NCI-H510A (cell line): ENCODE measurements at regions not wholly inside any gene's neighbourhood (a gene's known extent, or its start where the extent isn't known, plus 50 kb on each side); places are given as distances from the start of the nearest gene placed in this dataset.

Experiments used
- DNase-seq: peaks from one replicate; lab custom pipeline; 2025; lab: John Stamatoyannopoulos, UW

DNA sequence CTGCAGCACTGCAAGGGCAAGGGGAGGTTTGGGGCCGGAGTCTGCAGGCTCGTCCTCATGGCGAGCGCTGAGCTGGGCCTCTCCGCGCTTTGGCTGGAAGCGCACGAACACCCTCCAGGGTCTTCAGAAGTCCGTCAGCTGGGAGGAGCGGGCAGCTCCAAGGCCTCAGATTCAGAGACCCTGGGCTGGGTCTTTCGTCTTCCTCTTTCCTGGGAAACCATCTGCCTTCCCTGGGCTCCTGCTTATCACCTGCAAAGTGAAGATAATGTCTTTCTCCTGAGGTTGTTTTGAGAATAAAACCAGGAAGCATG is 525.6 kb downstream of the BRD1 start:
- DNase-seq = no peak

- DNase-seq = no peak
Observed at GRCh38 chr22:49301398-49302149, 526.1 kb downstream of the BRD1 start.

- DNase-seq = no peak
Observed at GRCh38 chr22:49300951-49301397, 526.7 kb downstream of the BRD1 start.

DNA sequence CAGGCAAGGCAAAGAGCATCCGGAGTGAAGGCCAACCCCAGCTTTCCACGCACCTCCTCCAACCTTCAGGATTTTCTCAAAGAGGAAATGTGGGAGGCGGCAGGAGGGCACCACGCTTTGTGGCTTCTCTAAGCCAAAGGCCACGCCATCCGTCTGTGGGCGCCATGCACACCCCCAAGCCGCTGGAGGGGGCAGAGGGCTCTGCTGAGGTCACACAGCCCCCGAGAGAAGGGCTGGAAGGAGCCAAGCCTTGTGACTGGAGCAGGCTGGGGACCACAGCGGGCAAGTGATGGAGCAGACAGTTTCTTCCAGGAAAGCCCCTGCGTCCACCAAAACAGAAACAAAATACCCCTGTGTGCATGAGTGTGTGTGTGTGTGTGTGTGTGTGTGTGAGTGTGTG is 527.4 kb downstream of the BRD1 start:
- no peak for DNase-seq

GRCh38 chr22:49299821-49300231 is 527.8 kb downstream of the BRD1 start:
- DNase-seq = no peak

GRCh38 chr22:49298834-49299750 is 528.6 kb downstream of the BRD1 start:
- no peak for DNase-seq

DNA sequence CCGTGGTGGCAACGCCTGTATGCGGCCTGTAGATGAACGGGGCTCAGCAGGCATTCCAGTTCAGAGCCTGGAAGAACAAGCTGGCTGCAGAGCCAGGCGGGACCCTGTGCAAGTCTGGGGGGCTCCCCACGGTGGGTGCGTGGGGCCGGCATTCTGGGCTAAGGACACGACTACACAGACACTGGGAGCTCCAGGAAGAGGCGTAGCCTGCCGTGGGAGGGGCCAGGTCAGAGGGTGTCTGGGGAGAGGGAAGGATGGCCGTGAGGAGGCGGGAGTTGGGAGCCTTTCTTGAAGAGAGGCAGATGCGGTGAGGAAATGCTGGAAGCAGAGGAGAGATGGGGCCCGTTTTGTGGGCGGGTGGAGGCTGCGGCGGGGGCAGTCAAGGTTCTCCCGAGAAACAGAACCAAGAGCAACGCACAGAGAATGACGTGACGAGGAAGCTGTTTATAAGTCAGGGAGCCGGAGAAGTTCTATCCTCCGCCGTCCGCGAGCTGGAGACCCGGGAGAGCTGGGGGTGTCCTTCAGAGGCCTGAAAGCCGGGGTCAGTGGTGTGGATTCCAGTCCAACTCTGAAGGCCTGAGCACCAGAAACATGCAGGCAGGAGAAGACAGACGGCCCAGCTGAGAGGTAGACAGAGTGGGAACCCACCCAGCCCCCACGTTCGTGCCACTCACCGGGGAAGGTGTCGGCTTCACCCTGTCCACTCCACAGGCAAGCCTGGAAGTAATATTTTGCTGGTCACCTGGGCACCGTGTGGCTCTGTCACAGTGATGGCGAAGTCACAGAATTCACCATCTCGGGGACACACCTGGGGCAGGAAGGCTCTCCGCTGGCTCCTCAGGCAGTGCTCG is 529.6 kb downstream of the BRD1 start:
- DNase-seq = no peak

DNA sequence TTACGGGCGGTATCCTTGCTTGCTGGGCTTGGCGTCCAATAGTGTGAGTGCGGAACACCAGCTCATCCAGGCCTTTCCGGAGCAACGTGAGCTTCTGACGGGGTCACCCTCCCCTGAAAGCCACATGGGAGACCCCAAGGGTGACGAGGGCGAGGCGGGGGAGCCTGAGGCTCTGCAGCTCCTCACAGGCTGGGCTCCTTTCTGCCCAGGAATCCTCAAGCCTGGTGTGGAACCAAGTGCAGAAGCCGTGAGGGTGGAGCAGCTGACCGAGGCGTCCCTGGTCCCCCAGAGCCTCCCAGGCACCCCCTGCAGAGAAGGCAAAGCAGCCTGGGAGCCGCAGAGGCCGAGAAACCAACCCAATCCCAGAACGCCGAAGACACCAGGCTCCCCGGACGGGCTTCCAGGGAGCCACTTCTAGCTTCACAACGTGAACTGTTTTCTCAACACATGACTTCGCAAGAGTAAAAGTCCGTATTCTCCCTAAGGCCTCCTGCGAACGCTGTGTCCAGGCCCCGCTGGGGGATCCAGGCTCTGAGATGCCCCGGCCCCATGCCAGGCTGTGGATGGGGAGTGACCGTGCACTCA is 530.3 kb downstream of the BRD1 start:
- DNase-seq = no peak

- no peak for DNase-seq
Observed at GRCh38 chr22:49296561-49296960, 531.1 kb downstream of the BRD1 start.

- no peak for DNase-seq
Observed at GRCh38 chr22:49295851-49296560, 531.7 kb downstream of the BRD1 start.

GRCh38 chr22:49295465-49295743 is 532.3 kb downstream of the BRD1 start:
- DNase-seq = no peak

DNA sequence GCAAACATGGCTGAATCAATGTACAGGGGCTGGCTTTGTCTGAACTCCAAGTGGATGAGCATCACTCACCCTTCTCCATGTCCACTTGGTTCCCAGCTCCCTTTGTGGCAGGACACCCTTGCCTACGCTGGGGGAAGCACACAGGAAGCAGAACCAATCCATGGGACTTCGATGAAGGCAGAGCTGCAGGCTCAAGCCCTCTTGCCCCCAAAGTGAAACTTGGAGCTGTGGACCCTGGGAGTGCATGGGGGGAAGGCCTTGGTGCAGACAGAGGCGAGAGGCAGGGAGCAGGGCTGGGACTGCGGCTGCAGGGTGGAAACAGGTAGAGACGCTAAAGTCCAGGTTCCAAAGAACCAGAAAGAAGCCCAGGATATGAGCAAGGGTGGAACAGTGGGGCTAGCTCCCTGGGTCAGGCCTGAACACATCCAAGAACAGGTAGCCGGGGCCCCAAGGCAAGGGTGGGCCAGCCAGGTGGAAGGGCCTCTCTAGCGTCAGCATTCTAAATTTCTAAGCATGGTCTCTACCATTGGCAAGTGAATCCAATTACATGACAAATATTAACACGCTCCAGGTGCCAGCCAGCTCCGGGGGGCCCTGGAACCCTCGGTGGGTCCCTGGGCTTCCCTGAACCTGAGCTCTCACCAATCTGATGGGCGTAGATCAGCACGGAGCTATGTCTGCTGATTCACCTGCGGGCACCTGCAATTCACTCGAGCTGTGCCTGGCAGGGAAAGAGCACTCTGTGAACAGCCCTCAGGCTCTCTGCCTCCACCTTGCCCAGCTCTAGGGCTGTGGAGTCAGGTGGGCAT is 532.8 kb downstream of the BRD1 start:
- DNase-seq = no peak

GRCh38 chr22:49292909-49293308 is 534.8 kb downstream of the BRD1 start:
- no peak for DNase-seq

DNA sequence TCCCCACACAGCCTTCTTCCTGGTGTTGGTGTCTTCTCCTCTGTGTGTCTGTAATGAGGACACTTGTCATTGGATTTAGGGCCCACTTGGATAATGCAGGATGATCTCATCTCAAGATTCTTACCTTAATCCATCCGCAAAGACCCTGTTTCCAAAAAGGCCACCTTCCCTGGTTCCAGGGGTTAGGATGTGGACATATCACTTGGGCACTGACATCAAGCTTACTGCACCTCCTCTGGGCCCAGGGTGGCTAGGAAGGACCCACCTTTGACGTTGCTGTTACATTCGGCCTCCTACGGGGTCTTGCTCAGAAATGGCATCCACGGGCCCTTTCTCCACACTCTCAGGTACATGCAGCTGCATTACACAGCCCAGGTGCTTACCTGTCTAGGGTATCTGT is 535.9 kb downstream of the BRD1 start:
- no peak for DNase-seq

DNA sequence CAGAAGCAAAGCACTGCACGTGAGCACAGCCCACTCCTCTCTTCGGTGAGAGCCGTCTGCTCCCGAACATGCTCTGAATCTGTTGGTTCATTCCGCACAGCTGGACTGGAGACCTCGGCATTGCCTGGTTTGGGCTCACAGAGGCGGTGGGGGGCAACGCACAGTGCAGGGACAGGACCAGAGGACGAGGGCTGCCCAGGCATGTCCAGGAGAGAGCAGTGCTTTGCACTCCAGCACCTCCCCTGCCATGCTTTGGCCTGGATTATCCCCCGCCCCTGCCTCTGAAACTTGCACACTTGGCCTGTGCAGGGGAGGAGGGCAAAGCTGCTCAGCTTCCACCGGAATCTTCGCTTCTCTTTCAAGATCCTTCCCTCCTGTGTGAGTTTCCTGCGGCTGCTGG is 536.5 kb downstream of the BRD1 start:
- DNase-seq = no peak

GRCh38 chr22:49290711-49291110 is 537.0 kb downstream of the BRD1 start:
- no peak for DNase-seq

GRCh38 chr22:49289822-49290679 is 537.6 kb downstream of the BRD1 start:
- DNase-seq = no peak

DNA sequence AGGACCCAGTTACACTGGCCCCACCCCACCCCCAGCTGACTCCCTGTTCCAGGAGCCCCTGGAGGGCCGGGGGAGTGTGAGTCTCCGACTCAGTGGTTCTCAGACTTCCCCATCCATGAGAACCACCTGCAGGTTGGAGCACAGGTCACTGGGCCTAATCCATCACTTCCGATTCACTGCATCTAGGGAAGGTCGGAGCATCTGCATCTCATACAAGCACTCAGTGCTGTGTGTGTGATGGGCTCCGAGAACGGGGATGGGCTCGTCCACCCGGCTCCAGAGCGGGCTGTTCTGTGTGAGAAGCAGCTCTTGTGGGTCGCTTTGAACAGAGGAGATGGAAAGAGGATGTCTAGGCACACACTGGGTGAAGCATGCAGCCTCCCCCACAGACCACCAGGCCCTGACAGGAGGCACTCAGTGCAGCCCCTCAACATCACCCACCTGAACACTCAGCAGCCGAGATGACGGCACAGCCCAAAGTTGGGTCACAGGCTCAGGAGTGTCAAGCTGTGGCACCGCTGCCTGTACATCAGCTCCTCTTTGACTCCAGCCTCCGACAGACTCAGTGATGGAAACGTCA is 541.4 kb downstream of the BRD1 start:
- DNase-seq = no peak

DNA sequence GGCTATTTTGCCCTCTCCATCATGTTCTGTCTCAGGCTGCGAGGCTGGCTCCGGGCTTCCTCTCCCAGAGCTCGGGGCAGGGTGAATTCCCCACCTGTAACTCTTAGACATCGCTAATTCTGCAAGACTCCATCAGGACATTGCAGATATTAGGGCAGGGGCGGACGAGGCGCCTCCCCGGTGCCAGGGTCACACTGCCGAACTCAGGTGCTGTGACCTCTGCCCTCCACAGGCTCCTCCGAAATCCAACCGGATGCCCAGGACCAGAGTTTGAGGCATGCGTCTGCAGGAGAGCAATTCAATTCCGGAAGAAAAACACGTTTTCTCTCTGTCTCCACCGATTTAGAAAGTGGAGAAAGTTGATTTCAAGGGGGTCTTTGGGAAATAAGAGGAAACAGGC is 542.7 kb downstream of the BRD1 start:
- no peak for DNase-seq
